DND-41 (cell line): ENCODE measurements at regions not wholly inside any gene's neighbourhood (a gene's known extent, or its start where the extent isn't known, plus 50 kb on each side); places are given as distances from the start of the nearest gene placed in this dataset.

Source experiments
- EZH2 ChIP-seq: IDR thresholded peaks from 3 replicates; pipeline ENCODE4 v1.6.1; 2012; ENCODE audit warnings: borderline replicate concordance, low read depth, mild to moderate bottlenecking, moderate library complexity, low read length, inconsistent platforms; ENCODE audit not compliant: severe bottlenecking
- TF ChIP-seq, protein P1 (sequence below): IDR thresholded peaks from 2 replicates; pipeline ENCODE4 v1.5.1; 2012; ENCODE audit warnings: borderline replicate concordance, low read length, moderate library complexity, mild to moderate bottlenecking; ENCODE audit not compliant: poor library complexity, severe bottlenecking; ENCODE audit errors: extremely low read depth

DNA sequence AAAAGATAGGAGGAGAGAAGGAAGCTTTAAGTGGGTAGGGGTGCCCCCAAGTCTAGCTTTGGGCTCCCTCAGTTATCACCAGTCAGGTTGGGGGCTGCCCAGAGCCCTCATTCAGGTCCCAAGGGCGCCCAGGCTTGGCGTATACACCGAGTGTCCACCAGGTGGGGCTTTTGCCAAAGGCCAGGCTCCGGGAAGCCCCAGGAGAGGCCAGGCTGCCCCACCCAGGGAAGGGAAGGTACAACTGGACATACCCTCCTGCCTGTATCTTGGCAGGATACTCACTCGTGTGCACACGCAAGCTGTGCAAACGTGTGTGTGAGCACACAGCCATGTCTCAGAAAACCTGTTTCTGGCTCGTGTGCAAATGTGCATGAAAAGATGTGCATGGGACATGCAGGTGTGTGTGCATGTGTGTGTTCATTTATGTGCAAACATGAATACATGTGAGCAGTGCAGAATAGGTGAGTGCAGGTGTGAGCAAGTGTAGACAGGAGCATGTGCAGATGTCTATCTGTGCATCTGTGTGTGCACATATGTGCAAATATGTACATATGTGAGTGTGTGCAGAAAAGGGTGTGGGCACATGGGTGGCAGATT is 103.9 kb upstream of the MYL2 start:
- TF ChIP-seq, protein P1, sequence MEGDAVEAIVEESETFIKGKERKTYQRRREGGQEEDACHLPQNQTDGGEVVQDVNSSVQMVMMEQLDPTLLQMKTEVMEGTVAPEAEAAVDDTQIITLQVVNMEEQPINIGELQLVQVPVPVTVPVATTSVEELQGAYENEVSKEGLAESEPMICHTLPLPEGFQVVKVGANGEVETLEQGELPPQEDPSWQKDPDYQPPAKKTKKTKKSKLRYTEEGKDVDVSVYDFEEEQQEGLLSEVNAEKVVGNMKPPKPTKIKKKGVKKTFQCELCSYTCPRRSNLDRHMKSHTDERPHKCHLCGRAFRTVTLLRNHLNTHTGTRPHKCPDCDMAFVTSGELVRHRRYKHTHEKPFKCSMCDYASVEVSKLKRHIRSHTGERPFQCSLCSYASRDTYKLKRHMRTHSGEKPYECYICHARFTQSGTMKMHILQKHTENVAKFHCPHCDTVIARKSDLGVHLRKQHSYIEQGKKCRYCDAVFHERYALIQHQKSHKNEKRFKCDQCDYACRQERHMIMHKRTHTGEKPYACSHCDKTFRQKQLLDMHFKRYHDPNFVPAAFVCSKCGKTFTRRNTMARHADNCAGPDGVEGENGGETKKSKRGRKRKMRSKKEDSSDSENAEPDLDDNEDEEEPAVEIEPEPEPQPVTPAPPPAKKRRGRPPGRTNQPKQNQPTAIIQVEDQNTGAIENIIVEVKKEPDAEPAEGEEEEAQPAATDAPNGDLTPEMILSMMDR, result peak; percentile 79
- no peak for TF ChIP-seq EZH2
